Gastroesophageal sphincter (tissue), 4 donors: ENCODE measurements at regions not wholly inside any gene's neighbourhood (a gene's known extent, or its start where the extent isn't known, plus 50 kb on each side); places are given as distances from the start of the nearest gene placed in this dataset.

ENCODE experiments used
- ATAC-seq: fragments of 150-250 bp; one replicate; pipeline ENCODE4 v1.9.1; 2016; ENCODE audit warnings: mild to moderate bottlenecking, moderate library complexity
- H3K27ac ChIP-seq, 4 donors: fragments of 200-600 bp; sonication (generic) in 3 of 4; 1 replicate in 3 of 4; 2 replicates in 1 of 4; pipeline ENCODE4 v1.5.1; 2016 to 2019
- H3K27me3 ChIP-seq: fragments of 200-600 bp; sonication (generic); one replicate; pipeline ENCODE4 v1.5.1; 2019
- H3K36me3 ChIP-seq, 2 donors: fragments of 200-600 bp; sonication (generic); one replicate each; pipeline ENCODE4 v1.5.1; 2019; ENCODE audit warnings: control low read depth in 1 of 2
- H3K4me1 ChIP-seq, 3 donors: fragments of 200-600 bp; sonication (generic); 1 replicate in 2 of 3; 2 replicates in 1 of 3; pipeline ENCODE4 v1.5.1; 2016 to 2019; ENCODE audit warnings: control low read depth in 2 of 3
- H3K4me3 ChIP-seq, 2 donors: fragments of 200-600 bp; sonication (generic); one replicate each; pipeline ENCODE4 v1.5.1; 2019; ENCODE audit warnings: mild to moderate bottlenecking in 1 of 2, moderate library complexity in 1 of 2
- H3K9me3 ChIP-seq, 3 donors: fragments of 200-600 bp; sonication (generic); one replicate each; pipeline ENCODE4 v1.5.1; 2017 to 2019; ENCODE audit warnings: control low read depth in 2 of 3
- EP300 ChIP-seq: sonication (generic); formaldehyde crosslinking; IDR thresholded peaks from one replicate; pipeline ENCODE4 v1.6.1; 2017; ENCODE audit warnings: antibody characterized with exemption, mild to moderate bottlenecking
- POLR2A ChIP-seq, 2 donors: fragments of 450-650 bp; IDR thresholded peaks; one replicate each; pipeline ENCODE4 v1.6.1; 2017; ENCODE audit warnings: antibody characterized with exemption in 2 of 2, mild to moderate bottlenecking in 2 of 2, moderate library complexity in 1 of 2
- POLR2AphosphoS5 ChIP-seq: sonication (generic); formaldehyde crosslinking; IDR thresholded peaks from one replicate; pipeline ENCODE4 v1.6.1; 2017; ENCODE audit warnings: antibody characterized with exemption
- WGBS, 2 donors: methylation state at CpG; one replicate each; pipeline ENCODE4 v1.1.5; 2018; ENCODE audit warnings: low coverage in 1 of 2; 5-methylcytosine and 5-hydroxymethylcytosine counted together
- TF ChIP-seq, protein P1 (sequence below), 4 experiments: fragments of 200-600 bp in 2 of 4; fragments of 450-650 bp in 2 of 4; sonication (generic) in 1 of 4; IDR thresholded peaks; one replicate each; pipeline ENCODE4 v1.5.1; 2017 to 2019; ENCODE audit warnings: antibody characterized with exemption in 4 of 4, mild to moderate bottlenecking in 2 of 4, moderate library complexity in 2 of 4

DNA sequence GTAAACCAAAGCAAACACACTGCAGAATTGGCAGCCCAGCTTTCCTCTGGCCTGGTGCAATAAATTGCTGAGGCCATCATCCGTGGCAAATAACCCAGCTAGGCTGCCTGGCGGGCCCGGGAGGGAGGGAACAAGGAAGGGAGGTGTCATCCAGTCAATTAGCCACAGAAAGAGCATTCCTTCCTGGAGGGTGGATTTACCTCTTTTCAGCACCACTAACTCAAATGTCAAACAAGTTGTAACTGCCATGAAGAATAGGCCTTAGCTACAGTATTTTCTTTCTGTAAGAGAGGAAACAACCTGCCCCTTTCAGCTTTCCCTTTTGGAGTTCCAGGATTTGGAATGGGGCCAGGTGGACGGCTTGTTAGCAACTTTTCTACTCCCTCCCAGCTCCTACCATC is 163.8 kb upstream of the BDNF start:
- 0% methylated on average over 1 of the region's 4 CpGs for WGBS, 2 donors
- no peak for TF ChIP-seq EP300
- Histone ChIP-seq H3K4me1 (no peaks in the 10 kb centered on the region), H3K9me3 (no peaks in the 10 kb centered on the region), H3K4me3 (no peak overlapping the region), H3K27me3 (peaks cover 11% of the 10 kb centered on the region), H3K27ac (no peak overlapping the region), H3K36me3 (no peaks in the 10 kb centered on the region)
- ATAC-seq = no peak

DNA sequence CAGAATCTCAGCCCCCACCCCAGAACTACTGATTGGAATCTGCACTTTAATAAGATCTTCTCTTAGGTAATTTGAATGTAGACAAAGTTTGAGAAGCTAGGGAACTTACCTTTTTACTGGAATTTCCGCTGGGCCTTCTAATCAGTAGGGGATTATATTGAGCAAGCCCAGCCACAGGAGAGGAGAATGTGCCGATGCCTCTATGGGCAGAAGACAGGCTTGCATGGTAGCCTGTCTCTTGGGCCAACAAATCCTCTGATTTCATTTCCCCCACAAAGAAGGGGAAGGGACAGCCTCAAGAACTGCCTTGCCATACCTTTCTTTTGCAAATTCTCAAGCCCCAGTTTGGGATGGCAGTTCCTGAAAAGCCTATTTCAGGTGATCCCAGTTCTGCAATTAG is 163.4 kb upstream of the BDNF start:
- no peaks in the 10 kb centered on the region for H3K4me1 ChIP-seq
- H3K27me3 ChIP-seq = peaks cover 11% of the 10 kb centered on the region
- no peak for TF ChIP-seq POLR2AphosphoS5
- no peak for TF ChIP-seq EP300
- no peak for TF ChIP-seq POLR2A (IDR thresholded peaks at IDR 0.05)
- TF ChIP-seq, protein P1, sequence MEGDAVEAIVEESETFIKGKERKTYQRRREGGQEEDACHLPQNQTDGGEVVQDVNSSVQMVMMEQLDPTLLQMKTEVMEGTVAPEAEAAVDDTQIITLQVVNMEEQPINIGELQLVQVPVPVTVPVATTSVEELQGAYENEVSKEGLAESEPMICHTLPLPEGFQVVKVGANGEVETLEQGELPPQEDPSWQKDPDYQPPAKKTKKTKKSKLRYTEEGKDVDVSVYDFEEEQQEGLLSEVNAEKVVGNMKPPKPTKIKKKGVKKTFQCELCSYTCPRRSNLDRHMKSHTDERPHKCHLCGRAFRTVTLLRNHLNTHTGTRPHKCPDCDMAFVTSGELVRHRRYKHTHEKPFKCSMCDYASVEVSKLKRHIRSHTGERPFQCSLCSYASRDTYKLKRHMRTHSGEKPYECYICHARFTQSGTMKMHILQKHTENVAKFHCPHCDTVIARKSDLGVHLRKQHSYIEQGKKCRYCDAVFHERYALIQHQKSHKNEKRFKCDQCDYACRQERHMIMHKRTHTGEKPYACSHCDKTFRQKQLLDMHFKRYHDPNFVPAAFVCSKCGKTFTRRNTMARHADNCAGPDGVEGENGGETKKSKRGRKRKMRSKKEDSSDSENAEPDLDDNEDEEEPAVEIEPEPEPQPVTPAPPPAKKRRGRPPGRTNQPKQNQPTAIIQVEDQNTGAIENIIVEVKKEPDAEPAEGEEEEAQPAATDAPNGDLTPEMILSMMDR (IDR thresholded peaks at IDR 0.05) = no peak
- H3K9me3 ChIP-seq = no peaks in the 10 kb centered on the region
- H3K36me3 ChIP-seq = no peaks in the 10 kb centered on the region
- ATAC-seq = no peak
- no peak overlapping the region for H3K27ac ChIP-seq
- 88 to 100% methylated on average over 1 to 2 of the region's 2 CpGs for WGBS, 2 donors
- H3K4me3 ChIP-seq = no peak overlapping the region

DNA sequence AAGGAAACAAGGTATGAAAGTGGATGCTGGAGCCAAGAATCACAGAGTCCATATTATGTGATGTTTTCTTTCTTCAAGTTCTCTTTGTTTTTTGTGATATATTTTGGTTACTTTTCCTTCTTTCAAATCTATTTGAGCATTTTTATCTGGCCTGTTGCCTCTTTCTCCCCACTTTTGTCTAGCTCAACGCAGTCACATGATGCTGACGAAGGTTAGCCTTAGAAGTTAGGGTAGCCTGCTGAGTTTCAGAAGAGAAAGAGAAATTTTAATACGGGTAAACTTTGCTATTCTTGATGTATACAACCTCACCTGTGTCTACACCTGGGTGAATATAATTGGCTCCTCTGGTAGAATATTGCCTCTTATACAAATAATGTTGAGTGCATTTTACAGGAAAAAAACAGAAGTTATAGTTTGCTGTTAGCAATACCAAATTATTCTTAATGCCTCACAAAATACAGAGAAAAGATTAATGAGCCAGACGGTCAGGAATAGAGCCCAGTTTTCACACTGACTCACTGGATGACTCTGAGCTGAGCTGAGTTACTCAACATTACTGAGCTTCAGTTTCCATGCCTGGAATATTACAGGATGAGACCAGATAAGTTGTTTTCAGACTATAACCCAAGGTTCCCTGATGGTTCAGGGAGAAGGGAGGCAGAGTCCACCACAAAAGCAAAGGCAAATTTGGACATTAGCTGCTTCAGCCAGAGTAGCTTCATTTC is 161.6 kb upstream of the BDNF start:
- WGBS, 2 donors = 27 to 38% methylated on average over 4 of the region's 4 CpGs
- H3K36me3 ChIP-seq = no peaks in the 10 kb centered on the region
- no peak overlapping the region for H3K4me3 ChIP-seq

DNA sequence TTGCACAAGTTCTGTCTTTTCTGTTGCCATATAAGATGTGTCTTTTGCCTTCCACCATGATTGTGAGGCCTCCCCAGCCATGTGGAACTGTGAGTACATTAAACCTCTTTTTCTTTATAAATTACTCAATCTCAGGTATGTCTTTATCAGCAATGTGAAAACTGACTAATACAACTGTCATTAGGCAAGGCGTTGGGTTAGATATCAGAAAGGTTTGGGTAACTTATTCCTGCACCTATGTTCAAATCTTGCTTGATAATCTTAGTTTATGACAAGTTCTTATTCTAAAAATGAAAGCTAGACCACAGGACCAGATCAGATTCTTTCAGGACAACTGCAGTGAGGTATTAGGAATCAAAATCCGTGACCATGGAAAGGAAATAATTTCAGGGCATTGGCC is 160.6 kb upstream of the BDNF start:
- ATAC-seq = no peak
- 62 to 77% methylated on average over 2 of the region's 2 CpGs for WGBS, 2 donors
- Histone ChIP-seq H3K27me3 (peaks cover 11% of the 10 kb centered on the region), H3K36me3 (no peaks in the 10 kb centered on the region), H3K4me3 (no peak overlapping the region), H3K4me1 (no peaks in the 10 kb centered on the region), H3K27ac (no peak overlapping the region), H3K9me3 (no peaks in the 10 kb centered on the region)
- TF ChIP-seq, protein P1 (IDR thresholded peaks at IDR 0.05) = no peak
- TF ChIP-seq EP300 (no peak), POLR2AphosphoS5 (no peak), POLR2A (IDR thresholded peaks at IDR 0.05) (no peak)

More for the DNA sequence above, 161.6 kb upstream of the BDNF start:
- peak; percentile 86 for ATAC-seq
- no peak overlapping the region for H3K27ac ChIP-seq
- H3K4me1 ChIP-seq = no peaks in the 10 kb centered on the region
- H3K9me3 ChIP-seq = no peaks in the 10 kb centered on the region
- H3K27me3 ChIP-seq = peaks cover 11% of the 10 kb centered on the region
- TF ChIP-seq POLR2AphosphoS5 (no peak), POLR2A (IDR thresholded peaks at IDR 0.05) (no peak), EP300 (no peak)
- TF ChIP-seq, protein P1 (IDR thresholded peaks at IDR 0.05) = no peak

GRCh38 chr11:27858866-27859265 is 158.6 kb upstream of the BDNF start:
- Histone ChIP-seq H3K27me3 (no peaks in the 10 kb centered on the region), H3K9me3 (no peaks in the 10 kb centered on the region), H3K27ac (no peak overlapping the region), H3K36me3 (no peaks in the 10 kb centered on the region), H3K4me3 (no peak overlapping the region), H3K4me1 (no peaks in the 10 kb centered on the region)
- WGBS, 2 donors = 77% methylated on average over 3 of the region's 3 CpGs
- no peak for TF ChIP-seq POLR2AphosphoS5
- no peak for TF ChIP-seq EP300
- no peak for TF ChIP-seq POLR2A (IDR thresholded peaks at IDR 0.05)
- TF ChIP-seq, protein P1 (IDR thresholded peaks at IDR 0.05) = no peak
- ATAC-seq = no peak
